Sigmoid colon (tissue), 4 donors: ENCODE measurements at regions not wholly inside any gene's neighbourhood (a gene's known extent, or its start where the extent isn't known, plus 50 kb on each side); places are given as distances from the start of the nearest gene placed in this dataset.

Experiments
- CTCF ChIP-seq, 4 experiments: fragments of 450-650 bp in 3 of 4; fragments of 200-600 bp in 1 of 4; IDR thresholded peaks; one replicate each; pipeline ENCODE4 v1.5.1; 2016 to 2019; ENCODE audit warnings: antibody characterized with exemption in 4 of 4, mild to moderate bottlenecking in 3 of 4, moderate library complexity in 2 of 4
- POLR2A ChIP-seq, 2 donors: fragments of 450-650 bp; IDR thresholded peaks; one replicate each; pipeline ENCODE4 v1.6.1; 2016; ENCODE audit warnings: antibody characterized with exemption in 2 of 2, mild to moderate bottlenecking in 2 of 2, moderate library complexity in 2 of 2
- POLR2AphosphoS5 ChIP-seq, 4 donors: sonication (generic); formaldehyde crosslinking; IDR thresholded peaks; one replicate each; pipeline ENCODE4 v1.6.1; 2017; ENCODE audit warnings: antibody characterized with exemption in 4 of 4

- TF ChIP-seq CTCF (IDR thresholded peaks at IDR 0.05) = peak; percentile 32 to 69 (median 54)
- no peak for TF ChIP-seq POLR2A (IDR thresholded peaks at IDR 0.05)
- TF ChIP-seq POLR2AphosphoS5 (IDR thresholded peaks at IDR 0.05) = no peak
These were observed 390.4 kb upstream of the LMCD1 start for GRCh38 chr3:8110966-8111798.
